Mammary epithelial cell (primary cell): ENCODE measurements at regions not wholly inside any gene's neighbourhood (a gene's known extent, or its start where the extent isn't known, plus 50 kb on each side); places are given as distances from the start of the nearest gene placed in this dataset.

Source experiments
- CTCF ChIP-seq, 2 donors: IDR thresholded peaks in 1 of 2; conservative IDR thresholded peaks in 1 of 2; 2 replicates each; pipeline ENCODE4 v1.5.1; 2011 to 2012; ENCODE audit warnings: inconsistent platforms in 2 of 2, low read length in 2 of 2, mild to moderate bottlenecking in 2 of 2, control low read depth in 1 of 2, low read depth in 1 of 2; ENCODE audit not compliant: insufficient read depth in 1 of 2; ENCODE audit errors: extremely low read depth in 1 of 2
- EZH2 ChIP-seq: IDR thresholded peaks from 2 replicates; pipeline ENCODE4 v1.6.1; 2012; ENCODE audit warnings: low read length, inconsistent platforms, borderline replicate concordance

DNA sequence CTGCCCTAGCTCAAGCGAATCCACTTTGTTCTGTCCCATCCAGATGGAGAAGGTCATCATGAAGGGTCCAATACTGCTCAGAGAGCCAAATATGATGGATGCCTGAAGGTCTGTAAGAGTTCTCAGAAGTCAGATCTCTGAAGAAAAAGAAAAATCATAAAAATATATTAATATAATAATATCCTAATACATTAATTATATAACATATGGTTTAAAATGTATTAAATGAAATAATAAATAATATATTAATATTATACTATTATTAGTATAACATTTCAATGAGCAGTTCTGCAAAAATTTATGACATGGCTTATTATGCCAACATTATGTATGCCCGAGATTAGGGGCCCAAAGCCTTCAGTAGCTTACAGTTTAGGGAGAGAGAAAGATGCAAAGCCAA lies 78.2 kb upstream of the GPR12 start:
- TF ChIP-seq EZH2 (no peak), CTCF (conservative IDR thresholded peaks at IDR 0.05 in 1 of 2, IDR thresholded peaks at IDR 0.05 in 1 of 2; ENCODE audit: extremely low read depth in 1 of 2, insufficient read depth in 1 of 2, low read depth in 1 of 2, low read length in 2 of 2) (no peak)
